ENCODE measurements at regions not wholly inside any gene's neighbourhood (a gene's known extent, or its start where the extent isn't known, plus 50 kb on each side); places are given as distances from the start of the nearest gene placed in this dataset.

- TF ChIP-seq CTCF (IDR thresholded peaks at IDR 0.05) (no peak), POLR2A (IDR thresholded peaks at IDR 0.05) (no peak)
Measured at GRCh38 chr2:226452768-226453167, 346.9 kb downstream of the IRS1 start.

All from testis (tissue), 2 donors.